ENCODE measurements at regions not wholly inside any gene's neighbourhood (a gene's known extent, or its start where the extent isn't known, plus 50 kb on each side); places are given as distances from the start of the nearest gene placed in this dataset.

DNA sequence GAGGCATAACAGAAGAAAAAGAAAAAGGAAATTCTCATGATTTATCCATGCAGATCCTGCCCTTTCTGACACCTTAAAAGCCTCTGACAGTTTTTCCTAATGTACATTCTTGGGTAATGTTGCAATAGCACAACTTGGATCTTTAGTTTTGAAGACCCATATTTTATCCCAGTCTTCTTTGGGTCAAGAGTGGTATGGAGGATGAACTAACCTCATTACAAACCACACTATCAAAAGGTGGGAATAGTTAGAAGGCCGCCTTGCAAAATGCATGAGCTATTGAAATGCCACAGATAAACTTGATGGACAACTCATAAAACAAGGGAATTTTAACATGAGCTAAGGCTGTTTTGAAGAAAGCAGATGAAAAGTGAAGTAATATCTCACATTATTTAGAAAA, 1479.8 kb upstream of the ACVR2A start:
- TF ChIP-seq EZH2 (IDR thresholded peaks at IDR 0.05; ENCODE audit: low read depth) = no peak
- TF ChIP-seq, protein P1, sequence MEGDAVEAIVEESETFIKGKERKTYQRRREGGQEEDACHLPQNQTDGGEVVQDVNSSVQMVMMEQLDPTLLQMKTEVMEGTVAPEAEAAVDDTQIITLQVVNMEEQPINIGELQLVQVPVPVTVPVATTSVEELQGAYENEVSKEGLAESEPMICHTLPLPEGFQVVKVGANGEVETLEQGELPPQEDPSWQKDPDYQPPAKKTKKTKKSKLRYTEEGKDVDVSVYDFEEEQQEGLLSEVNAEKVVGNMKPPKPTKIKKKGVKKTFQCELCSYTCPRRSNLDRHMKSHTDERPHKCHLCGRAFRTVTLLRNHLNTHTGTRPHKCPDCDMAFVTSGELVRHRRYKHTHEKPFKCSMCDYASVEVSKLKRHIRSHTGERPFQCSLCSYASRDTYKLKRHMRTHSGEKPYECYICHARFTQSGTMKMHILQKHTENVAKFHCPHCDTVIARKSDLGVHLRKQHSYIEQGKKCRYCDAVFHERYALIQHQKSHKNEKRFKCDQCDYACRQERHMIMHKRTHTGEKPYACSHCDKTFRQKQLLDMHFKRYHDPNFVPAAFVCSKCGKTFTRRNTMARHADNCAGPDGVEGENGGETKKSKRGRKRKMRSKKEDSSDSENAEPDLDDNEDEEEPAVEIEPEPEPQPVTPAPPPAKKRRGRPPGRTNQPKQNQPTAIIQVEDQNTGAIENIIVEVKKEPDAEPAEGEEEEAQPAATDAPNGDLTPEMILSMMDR (conservative IDR thresholded peaks at IDR 0.05) = no peak
